IPS DF 19.7 (cell line): ENCODE measurements at regions not wholly inside any gene's neighbourhood (a gene's known extent, or its start where the extent isn't known, plus 50 kb on each side); places are given as distances from the start of the nearest gene placed in this dataset.

Experiments
- DNase-seq: peaks from one replicate; pipeline ENCODE4 v3.0.0-alpha.2; 2013; ENCODE audit warnings: low read depth, low spot score

GRCh38 chr11:121794671-121795141 is 321.3 kb downstream of the BLID start:
- no peak for DNase-seq

GRCh38 chr11:121793916-121794315 is 322.1 kb downstream of the BLID start:
- no peak for DNase-seq

- no peak for DNase-seq
Measured at GRCh38 chr11:121793291-121793690, 322.7 kb downstream of the BLID start.

DNA sequence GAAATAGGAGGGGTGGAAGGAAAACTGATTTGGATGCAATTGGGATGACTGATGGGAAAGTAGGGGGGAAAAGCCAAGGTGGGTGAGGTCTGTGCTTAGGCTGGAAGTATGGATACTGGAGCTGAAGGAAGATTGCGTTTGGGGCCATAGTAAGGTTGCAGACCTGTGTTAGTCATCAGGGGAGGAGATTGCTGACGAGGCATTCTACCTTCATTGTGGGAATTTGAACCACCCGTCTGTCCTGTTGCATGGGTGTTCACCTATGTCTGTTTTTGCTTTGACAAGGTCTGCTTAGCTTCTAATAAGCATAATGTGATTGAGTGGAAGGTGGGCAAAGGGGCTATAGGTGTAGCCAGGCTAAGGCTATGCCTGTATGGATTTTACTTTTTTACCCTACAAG is 323.8 kb downstream of the BLID start:
- no peak for DNase-seq

GRCh38 chr11:121790430-121790829 is 325.6 kb downstream of the BLID start:
- no peak for DNase-seq

DNA sequence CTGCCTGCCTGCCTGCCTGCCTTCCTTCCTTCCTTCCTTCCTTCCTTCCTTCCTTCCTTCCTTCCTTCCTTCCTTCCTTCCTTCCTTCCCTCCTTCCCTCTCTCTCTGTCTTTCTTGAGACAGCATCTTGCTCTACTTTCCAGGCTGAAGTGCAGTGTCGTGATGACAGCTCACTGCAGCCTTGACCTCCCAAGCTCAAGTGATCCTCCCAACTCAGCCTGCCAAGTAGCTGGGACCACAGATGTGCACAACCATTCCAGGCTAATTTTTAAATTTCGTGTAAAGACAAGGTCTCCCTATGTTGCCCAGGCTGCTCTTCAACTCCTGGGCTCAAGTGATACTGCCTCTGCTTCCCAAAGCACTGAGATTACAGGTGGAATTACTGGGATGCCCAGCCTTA is 328.2 kb upstream of the SORL1-AS1 start:
- DNase-seq = no peak

DNA sequence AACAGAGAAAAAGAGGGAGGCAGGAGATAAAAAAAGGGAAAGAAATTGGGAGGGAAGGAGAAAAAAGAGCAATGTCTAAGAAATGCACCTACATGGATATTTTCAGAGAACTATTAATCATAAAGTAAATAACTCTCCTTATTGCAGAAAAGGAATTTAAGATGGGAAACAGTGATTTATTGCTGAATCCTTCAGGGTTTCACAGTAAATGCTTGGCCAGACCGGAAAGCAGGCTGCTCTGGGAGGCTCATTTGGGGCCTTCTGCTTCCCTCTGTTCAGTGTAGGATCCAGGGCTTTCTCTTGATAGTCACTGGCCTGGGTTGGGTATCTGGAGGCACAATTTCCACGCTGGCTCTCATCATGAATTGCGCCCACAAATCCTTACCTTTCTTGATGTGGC is 324.3 kb upstream of the SORL1-AS1 start:
- no peak for DNase-seq

DNA sequence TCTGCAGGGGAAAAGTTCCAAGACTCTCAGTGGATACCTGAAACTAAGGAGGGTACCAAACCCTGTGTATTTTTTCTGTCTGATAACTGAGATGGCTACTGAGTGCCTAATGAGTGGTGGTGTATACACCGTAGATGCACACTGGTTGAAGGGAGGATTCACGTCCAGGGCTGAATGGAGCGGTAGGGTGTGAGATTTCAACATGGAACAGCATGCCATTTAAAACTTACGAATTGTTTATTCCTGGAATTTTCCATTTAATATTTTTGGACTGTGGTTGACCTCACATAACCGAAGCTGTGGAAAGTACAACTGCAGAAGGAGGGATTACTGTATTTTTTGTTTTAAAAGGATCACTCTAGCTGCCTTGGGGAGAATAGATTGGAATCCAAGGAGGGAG is 322.5 kb upstream of the SORL1-AS1 start:
- DNase-seq = no peak

- no peak for DNase-seq
Measured at GRCh38 chr11:121773076-121773475, 320.3 kb upstream of the SORL1-AS1 start.

DNA sequence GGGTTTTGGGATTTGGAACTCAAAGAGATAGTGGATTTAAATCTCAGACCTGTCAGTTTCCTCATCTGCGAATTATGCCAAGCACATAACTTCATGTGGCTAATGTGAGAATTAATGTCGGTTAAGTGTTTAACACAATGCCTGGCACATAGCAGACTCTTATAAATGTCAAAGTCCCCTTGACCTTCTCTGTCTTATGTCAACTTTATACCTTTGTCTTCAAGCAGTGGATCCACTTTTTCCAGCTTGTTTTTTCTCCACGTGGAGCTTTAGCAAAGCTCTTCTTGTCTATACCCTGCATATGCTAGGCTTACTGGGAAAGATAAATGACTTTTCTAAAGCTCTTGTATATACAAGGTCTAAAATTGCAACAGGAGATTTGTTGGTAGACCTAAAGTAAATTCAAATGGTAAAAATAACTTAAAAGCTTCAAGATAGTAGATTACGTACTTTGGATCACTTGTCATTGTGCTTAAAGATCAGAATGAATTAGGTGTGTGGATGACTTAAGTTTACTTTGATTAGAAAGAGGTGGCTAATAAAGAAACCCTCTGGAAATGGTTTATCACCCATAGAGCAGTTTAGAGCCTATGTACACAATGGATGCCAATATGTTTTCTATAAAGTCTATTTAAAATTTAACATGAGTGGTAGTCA is 318.3 kb upstream of the SORL1-AS1 start:
- DNase-seq = no peak

- no peak for DNase-seq
Measured at GRCh38 chr11:121769191-121769590, 316.4 kb upstream of the SORL1-AS1 start.

DNA sequence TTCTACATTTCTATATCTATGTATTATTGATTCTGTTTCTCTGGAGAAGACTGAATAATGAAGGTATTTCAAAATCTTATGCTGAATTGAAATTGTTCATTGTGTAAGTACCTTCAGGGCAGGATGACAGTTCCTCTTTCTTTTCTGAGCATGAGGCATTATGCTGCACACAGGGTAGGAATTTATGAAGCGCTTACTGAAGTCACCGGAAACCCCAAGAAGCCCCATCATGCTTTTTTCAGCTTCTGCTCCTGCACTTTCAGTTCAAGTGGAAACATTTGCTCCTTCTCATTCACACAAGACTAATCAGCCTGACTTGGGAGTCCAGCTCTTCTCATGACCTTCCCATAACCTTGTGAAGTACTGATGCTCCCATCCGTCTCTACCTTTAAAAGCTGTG is 314.7 kb upstream of the SORL1-AS1 start:
- no peak for DNase-seq

GRCh38 chr11:121766991-121767390 is 314.2 kb upstream of the SORL1-AS1 start:
- DNase-seq = no peak

GRCh38 chr11:121766166-121766565 is 313.4 kb upstream of the SORL1-AS1 start:
- no peak for DNase-seq

DNA sequence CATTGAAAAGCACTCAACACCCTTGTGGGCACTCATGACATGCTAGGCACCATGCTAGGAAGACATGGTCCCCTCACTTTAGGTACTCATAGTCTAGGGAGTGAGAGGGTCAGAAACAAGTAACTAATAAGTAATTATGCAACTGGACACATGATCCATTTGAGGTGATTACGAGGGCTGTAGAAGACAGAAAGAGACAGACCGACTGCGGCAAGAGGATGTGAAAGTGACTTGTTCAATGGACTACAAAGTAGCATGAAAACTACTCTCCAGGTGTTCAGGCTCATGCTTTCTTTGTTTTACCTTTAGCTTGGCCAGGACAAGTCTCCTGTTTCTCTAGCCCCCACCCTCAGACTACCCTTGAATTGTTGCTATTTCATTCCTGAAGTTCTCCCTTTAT is 310.8 kb upstream of the SORL1-AS1 start:
- DNase-seq = no peak

DNA sequence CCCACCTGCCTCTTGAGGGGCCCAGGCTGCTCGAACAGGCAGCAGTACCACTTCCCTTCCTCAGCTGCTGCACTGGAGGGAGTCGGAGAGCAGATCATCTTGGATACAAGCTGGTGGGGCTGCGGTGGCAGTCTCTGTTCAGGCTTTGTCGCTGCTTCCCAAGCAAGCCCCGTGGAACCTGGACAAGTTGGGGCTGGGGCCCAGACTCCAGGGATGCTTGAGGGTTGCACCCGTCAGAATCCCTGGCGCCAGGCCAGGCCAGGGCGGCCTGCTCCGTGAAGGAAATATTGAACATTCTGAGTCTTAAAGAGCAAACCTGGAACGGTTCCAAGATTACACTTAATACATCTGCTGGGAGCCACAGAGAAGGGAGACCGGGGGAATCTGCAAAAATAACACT is 310.1 kb upstream of the SORL1-AS1 start:
- DNase-seq = no peak

- DNase-seq = no peak
Measured at GRCh38 chr11:121761186-121761585, 308.4 kb upstream of the SORL1-AS1 start.

GRCh38 chr11:121757480-121758125 is 304.8 kb upstream of the SORL1-AS1 start:
- no peak for DNase-seq

DNA sequence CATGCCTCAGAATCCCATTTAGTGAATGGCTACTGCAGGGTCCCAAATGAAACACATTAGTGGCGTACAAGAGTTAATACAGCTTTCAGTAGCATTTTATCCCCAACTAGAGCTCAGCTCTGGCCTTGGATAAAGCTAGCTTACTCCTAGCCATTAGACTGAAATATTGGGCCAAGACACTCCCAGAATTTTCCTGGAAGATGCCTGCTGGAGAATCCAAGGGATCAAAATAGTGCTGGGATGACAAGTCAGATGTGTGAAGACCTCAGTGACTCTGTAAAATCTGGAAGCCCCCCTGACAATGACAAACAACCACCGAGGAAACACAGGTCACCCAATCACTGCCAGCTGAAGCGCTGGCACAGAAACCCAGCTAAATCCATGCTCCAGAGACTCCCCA is 303.1 kb upstream of the SORL1-AS1 start:
- DNase-seq = no peak

DNA sequence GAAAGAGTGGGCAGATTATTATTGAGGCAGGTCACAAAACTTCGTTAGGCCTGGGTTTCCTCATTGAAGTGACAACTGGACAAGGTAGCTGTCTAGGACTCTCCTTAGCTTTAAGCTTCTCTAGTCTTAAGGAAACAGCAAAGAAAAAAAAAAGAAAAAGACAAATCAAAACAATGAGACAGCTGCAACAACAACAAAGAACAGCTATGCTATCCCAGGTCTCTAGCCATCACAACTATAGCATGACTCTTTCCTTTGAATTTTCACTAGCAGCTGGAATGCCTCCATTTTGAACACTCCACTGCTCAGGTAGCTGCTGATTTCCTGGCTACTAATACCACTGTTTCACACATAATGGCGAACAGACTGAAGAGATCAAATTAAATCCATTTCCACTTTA is 302.4 kb upstream of the SORL1-AS1 start:
- DNase-seq = no peak

GRCh38 chr11:121754598-121754997 is 301.8 kb upstream of the SORL1-AS1 start:
- no peak for DNase-seq

GRCh38 chr11:121749691-121750090 is 296.9 kb upstream of the SORL1-AS1 start:
- DNase-seq = no peak

DNA sequence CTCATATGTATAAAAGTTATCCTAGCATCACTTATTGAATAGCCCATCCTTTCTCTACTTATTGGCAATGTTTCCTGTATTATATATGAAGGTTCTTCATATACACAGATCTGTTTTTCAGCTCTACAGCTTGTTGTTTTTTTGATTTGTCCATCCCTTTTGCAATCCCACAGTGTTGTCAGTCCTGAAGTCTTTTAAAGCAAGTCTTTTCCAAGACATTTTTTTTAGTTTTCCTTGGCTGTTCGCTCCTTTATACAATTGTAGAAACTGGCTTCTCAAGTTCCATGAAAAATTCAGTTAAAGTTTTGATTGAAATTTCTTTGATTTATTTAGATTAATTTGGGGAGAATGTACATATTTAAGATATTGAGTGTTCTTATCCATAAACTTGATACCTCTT is 295.3 kb upstream of the SORL1-AS1 start:
- no peak for DNase-seq

DNA sequence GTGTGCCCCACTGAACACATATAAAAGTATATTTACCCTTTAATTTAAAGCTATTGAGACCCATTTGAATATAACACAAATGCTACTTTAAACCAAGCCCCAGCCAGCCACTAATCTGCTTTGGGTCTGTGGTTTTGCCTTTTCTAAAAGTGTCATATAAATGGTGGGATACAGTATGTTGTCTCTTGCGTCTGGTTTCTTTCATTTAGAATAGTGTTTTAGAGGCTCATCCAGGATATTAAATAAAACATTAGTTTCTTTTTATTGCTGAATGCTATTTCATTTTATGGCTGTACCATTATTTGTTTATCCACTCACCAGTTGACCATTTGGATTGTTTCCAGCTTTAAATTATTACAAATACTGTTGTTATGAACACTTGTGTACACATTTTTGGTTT is 290.5 kb upstream of the SORL1-AS1 start:
- DNase-seq = no peak
